PC-3 (cell line): ENCODE measurements at regions not wholly inside any gene's neighbourhood (a gene's known extent, or its start where the extent isn't known, plus 50 kb on each side); places are given as distances from the start of the nearest gene placed in this dataset.
A peak's percentile ranks its signal among the peaks of the same experiment; 100 is the strongest.
"Not testable (repeated sequence)": the region's sequence is repeated elsewhere in the genome, so short reads cannot be mapped to it uniquely, and the experiment has no call there.

Experiments used
- ATAC-seq: fragments of 200-7000 bp; cut with Tn5 transposase; 2 replicates; pipeline ENCODE4 v1.9.1; 2020; ENCODE audit warnings: mild to moderate bottlenecking, moderate library complexity
- BruUV-seq: library from RNA; stranded (reverse); fragments of 400-500 nt; replicated peaks from 2 replicates; lab custom pipeline; 2021; lab: Mats Ljungman, UMichigan
- CTCF ChIA-PET: fragments of 300-600 bp; sonication (Branson Sonifier 250); formaldehyde crosslinking; loops from one replicate; lab custom pipeline; 2022; ENCODE audit warnings: antibody characterized with exemption; lab: Charles Lee
- POLR2A ChIA-PET: fragments of 300-600 bp; sonication (Branson Sonifier 250); formaldehyde crosslinking; loops from one replicate; lab custom pipeline; 2022; ENCODE audit warnings: antibody characterized with exemption; ENCODE audit not compliant: unreplicated experiment; lab: Charles Lee
- DNase-seq: peaks from one replicate; pipeline ENCODE4 v3.0.0-alpha.2; 2015
- H2AFZ ChIP-seq: fragments of 300-600 bp; sonication (generic); 2 replicates; pipeline ENCODE4 v1.6.0; 2016; ENCODE audit warnings: antibody characterized with exemption, low read length
- H3F3A ChIP-seq: fragments of 300-600 bp; sonication (generic); one replicate; pipeline ENCODE4 v1.6.0; 2017; ENCODE audit warnings: antibody characterized with exemption, low read length, control low read depth, mild to moderate bottlenecking; ENCODE audit not compliant: unreplicated experiment
- H3K27ac ChIP-seq: fragments of 300-600 bp; sonication (generic); 2 replicates; pipeline ENCODE4 v1.5.1; 2016; ENCODE audit warnings: mild to moderate bottlenecking, low read length
- H3K27me3 ChIP-seq: fragments of 300-600 bp; sonication (generic); 2 replicates; pipeline ENCODE4 v1.6.1; 2016; ENCODE audit warnings: low read length, mixed read lengths
- H3K36me3 ChIP-seq: fragments of 300-600 bp; sonication (generic); 2 replicates; pipeline ENCODE4 v1.6.1; 2016; ENCODE audit warnings: low read depth, mixed run types, low read length, mixed read lengths
- H3K4me1 ChIP-seq: fragments of 300-600 bp; sonication (generic); 2 replicates; pipeline ENCODE4 v1.5.1; 2016; ENCODE audit warnings: low read length; ENCODE audit not compliant: insufficient read depth
- H3K4me2 ChIP-seq: fragments of 300-600 bp; sonication (generic); 2 replicates; pipeline ENCODE4 v1.6.0; 2016; ENCODE audit warnings: low read length
- H3K4me3 ChIP-seq: fragments of 300-600 bp; sonication (generic); 2 replicates; pipeline ENCODE4 v1.5.1; 2016; ENCODE audit warnings: mild to moderate bottlenecking, low read length, mixed read lengths
- H3K79me2 ChIP-seq: fragments of 300-600 bp; sonication (generic); 2 replicates; pipeline ENCODE4 v1.6.1; 2017; ENCODE audit warnings: low read length, mixed read lengths
- H3K9ac ChIP-seq: fragments of 300-600 bp; sonication (generic); 2 replicates; pipeline ENCODE4 v1.6.0; 2016; ENCODE audit warnings: mild to moderate bottlenecking, low read length
- H3K9me2 ChIP-seq: fragments of 300-600 bp; sonication (generic); replicated peaks from 2 replicates; pipeline ENCODE4 v1.6.1; 2016; ENCODE audit warnings: mixed run types, low read length, mixed read lengths
- H3K9me3 ChIP-seq: fragments of 300-600 bp; sonication (generic); 2 replicates; pipeline ENCODE4 v1.6.1; 2016; ENCODE audit warnings: low read length, mixed read lengths
- H4K20me1 ChIP-seq: fragments of 300-600 bp; sonication (generic); 2 replicates; pipeline ENCODE4 v1.6.1; 2016; ENCODE audit warnings: low read length, mixed read lengths
- CTCF ChIP-seq: fragments of 300-600 bp; sonication (generic); conservative IDR thresholded peaks from 2 replicates; pipeline ENCODE4 v1.5.1; 2017; ENCODE audit warnings: antibody characterized with exemption, low read depth, mild to moderate bottlenecking, low read length
- EZH2 ChIP-seq: fragments of 300-600 bp; sonication (generic); IDR thresholded peaks from one replicate; pipeline ENCODE4 v1.6.1; 2017; ENCODE audit warnings: antibody characterized with exemption, mild to moderate bottlenecking, low read length; ENCODE audit not compliant: unreplicated experiment
- EZH2phosphoT487 ChIP-seq: fragments of 300-600 bp; sonication (generic); IDR thresholded peaks from 2 replicates; pipeline ENCODE4 v1.6.1; 2018; ENCODE audit warnings: mild to moderate bottlenecking, antibody characterized with exemption, low read length, borderline replicate concordance
- intact Hi-C: fragments of 100-400 bp; cut with micrococcal nuclease; formaldehyde crosslinking; loops from 2 replicates; pipeline ENCODE4 v1.9.0; 2023

GRCh38 chr12:105897311-105897725 lies 241.4 kb downstream of the NUAK1 start:
- TF ChIP-seq CTCF (no peak), EZH2 (no peak), EZH2phosphoT487 (no peak)
- no peak for DNase-seq
- no peak overlapping the region for H3K27ac ChIP-seq
- BruUV-seq: no TSS peak
- H3K27me3 ChIP-seq: no peaks in the 10 kb centered on the region
- no peak overlapping the region for H3K4me3 ChIP-seq
- H3K9me3 ChIP-seq: no peaks in the 10 kb centered on the region
- ChIA-PET CTCF (no interaction called here), POLR2A (no interaction called here)
- H3K36me3 ChIP-seq: no peaks in the 10 kb centered on the region
- H2AFZ ChIP-seq: no peak overlapping the region
- H4K20me1 ChIP-seq: no peaks in the 10 kb centered on the region
- H3K9me2 ChIP-seq: no peaks in the 10 kb centered on the region
- H3K9ac ChIP-seq: no peak overlapping the region
- H3F3A ChIP-seq: no peaks in the 10 kb centered on the region
- no peak for ATAC-seq
- no peaks in the 10 kb centered on the region for H3K79me2 ChIP-seq
- H3K4me1 ChIP-seq: peaks cover 6% of the 10 kb centered on the region; the same call in 1 of the 2 replicates
- H3K4me2 ChIP-seq: no peak overlapping the region
- intact Hi-C loops: no loop called here

- H3K4me2 ChIP-seq, intact Hi-C loops, BruUV-seq, H3K9me2 ChIP-seq, H3F3A ChIP-seq, H3K36me3 ChIP-seq, H2AFZ ChIP-seq, H4K20me1 ChIP-seq, ATAC-seq, CTCF ChIA-PET, H3K27me3 ChIP-seq, H3K9ac ChIP-seq, H3K4me3 ChIP-seq, POLR2A ChIA-PET, H3K9me3 ChIP-seq, H3K4me1 ChIP-seq, H3K79me2 ChIP-seq: not testable (repeated sequence)
- 0 out of 2 replicates have a peak overlapping the region, but pooled peaks have one; percentile 2 for H3K27ac ChIP-seq
- DNase-seq: peak; percentile 68
These were observed 240.5 kb downstream of the NUAK1 start for GRCh38 chr12:105898271-105898670.

- BruUV-seq: no TSS peak
- no peak overlapping the region for H3K4me3 ChIP-seq
- no peaks in the 10 kb centered on the region for H3F3A ChIP-seq
- CTCF ChIA-PET: no interaction called here
- no peak overlapping the region; the same call in 1 of the 2 replicates for H2AFZ ChIP-seq
- no peaks in the 10 kb centered on the region for H3K27me3 ChIP-seq
- H3K36me3 ChIP-seq: no peaks in the 10 kb centered on the region
- intact Hi-C loops: no loop called here
- POLR2A ChIA-PET: no interaction called here
- no peak for ATAC-seq
- no peak overlapping the region for H3K4me2 ChIP-seq
- H3K9ac ChIP-seq: no peak overlapping the region
- no peak for DNase-seq
- H3K9me2 ChIP-seq: no peaks in the 10 kb centered on the region
- no peaks in the 10 kb centered on the region for H3K9me3 ChIP-seq
- H3K79me2 ChIP-seq: no peaks in the 10 kb centered on the region
- H3K27ac ChIP-seq: no peak overlapping the region
- peaks cover 6% of the 10 kb centered on the region; the same call in 1 of the 2 replicates for H3K4me1 ChIP-seq
- no peak for TF ChIP-seq EZH2
- no peak for TF ChIP-seq CTCF
- no peak for TF ChIP-seq EZH2phosphoT487
- no peaks in the 10 kb centered on the region for H4K20me1 ChIP-seq
These were observed 239.2 kb downstream of the NUAK1 start for GRCh38 chr12:105899589-105899988.
